HEK293 (cell line): ENCODE measurements at regions not wholly inside any gene's neighbourhood (a gene's known extent, or its start where the extent isn't known, plus 50 kb on each side); places are given as distances from the start of the nearest gene placed in this dataset.
A peak's percentile ranks its signal among the peaks of the same experiment; 100 is the strongest.

Source experiments
- CTCF ChIA-PET: fragments of 350-600 bp; formaldehyde crosslinking; extraction: SDS; loops from one replicate; lab custom pipeline; 2021; ENCODE audit warnings: antibody characterized with exemption; lab: Yijun Ruan, JAX
- POLR2A ChIA-PET: fragments of 300-600 bp; formaldehyde crosslinking; extraction: SDS; loops from one replicate; lab custom pipeline; 2020; ENCODE audit warnings: antibody characterized with exemption, inconsistent platforms; lab: Yijun Ruan, JAX
- H3K27ac ChIP-seq: fragments of 200-500 bp; sonication (Bioruptor generic); 2 replicates; pipeline ENCODE4 v1.5.1; 2014; ENCODE audit warnings: low read depth, low read length, control low read depth, inconsistent platforms; ENCODE audit errors: extremely low read depth
- H3K36me3 ChIP-seq, 2 experiments: fragments of 200-500 bp in 1 of 2; sonication (Bioruptor generic) in 1 of 2; 1 replicate in 1 of 2; 2 replicates in 1 of 2; pipeline ENCODE4 v1.5.1; 2014 to 2017; ENCODE audit warnings: inconsistent platforms in 2 of 2, low read length in 2 of 2; ENCODE audit not compliant: control insufficient read depth in 2 of 2, insufficient read depth in 1 of 2
- H3K4me1 ChIP-seq: fragments of 200-500 bp; sonication (Bioruptor generic); 2 replicates; pipeline ENCODE4 v1.5.1; 2014; ENCODE audit warnings: mild to moderate bottlenecking, low read length, inconsistent platforms; ENCODE audit not compliant: control insufficient read depth, insufficient read depth
- H3K4me3 ChIP-seq: 2 replicates; pipeline ENCODE4 v1.5.1; 2011; ENCODE audit warnings: low read depth, mild to moderate bottlenecking, control low read depth, low read length, moderate library complexity
- H3K9me3 ChIP-seq: fragments of 200-500 bp; sonication (Bioruptor generic); 2 replicates; pipeline ENCODE4 v1.5.1; 2014; ENCODE audit warnings: low read depth, low read length, inconsistent platforms; ENCODE audit not compliant: control insufficient read depth, insufficient read depth
- BCL11B ChIP-seq: fragments of 450-650 bp; formaldehyde crosslinking; IDR thresholded peaks from 2 replicates; pipeline ENCODE4 v1.5.1; 2016; ENCODE audit warnings: low read depth, missing biosample characterization, missing genetic modification characterization
- FEZF1 ChIP-seq: fragments of 450-650 bp; formaldehyde crosslinking; IDR thresholded peaks from 2 replicates; pipeline ENCODE4 v1.5.1; 2016; ENCODE audit warnings: missing biosample characterization, missing genetic modification characterization
- KLF8 ChIP-seq: fragments of 450-650 bp; formaldehyde crosslinking; IDR thresholded peaks from 2 replicates; pipeline ENCODE4 v1.5.1; 2016; ENCODE audit warnings: missing biosample characterization, missing genetic modification characterization
- OSR2 ChIP-seq: fragments of 450-650 bp; formaldehyde crosslinking; IDR thresholded peaks from 2 replicates; pipeline ENCODE4 v1.5.1; 2016; ENCODE audit warnings: missing biosample characterization, missing genetic modification characterization
- PATZ1 ChIP-seq: fragments of 450-650 bp; formaldehyde crosslinking; IDR thresholded peaks from 2 replicates; pipeline ENCODE4 v1.5.1; 2016; ENCODE audit warnings: missing biosample characterization, missing genetic modification characterization
- REST ChIP-seq: fragments of 450-650 bp; formaldehyde crosslinking; IDR thresholded peaks from 2 replicates; pipeline ENCODE4 v1.5.1; 2016; ENCODE audit warnings: missing biosample characterization, missing genetic modification characterization
- TCF7L2 ChIP-seq: IDR thresholded peaks from 2 replicates; pipeline ENCODE4 v1.6.1; 2011; ENCODE audit warnings: low read depth, mild to moderate bottlenecking, inconsistent platforms, low read length, moderate library complexity, borderline replicate concordance
- TRIM28 ChIP-seq: IDR thresholded peaks from 2 replicates; pipeline ENCODE4 v1.6.1; 2011; ENCODE audit warnings: low read length, control low read depth, borderline replicate concordance
- ZNF132 ChIP-seq: fragments of 450-650 bp; formaldehyde crosslinking; IDR thresholded peaks from 2 replicates; pipeline ENCODE4 v1.5.1; 2017; ENCODE audit warnings: missing biosample characterization, missing genetic modification characterization, borderline replicate concordance
- ZNF148 ChIP-seq: fragments of 450-650 bp; formaldehyde crosslinking; IDR thresholded peaks from 2 replicates; pipeline ENCODE4 v1.5.0; 2017; ENCODE audit warnings: missing biosample characterization, missing genetic modification characterization, borderline replicate concordance
- ZNF155 ChIP-seq: fragments of 450-650 bp; formaldehyde crosslinking; IDR thresholded peaks from 2 replicates; pipeline ENCODE4 v1.5.1; 2016; ENCODE audit warnings: missing biosample characterization, missing genetic modification characterization
- ZNF18 ChIP-seq: fragments of 450-650 bp; formaldehyde crosslinking; IDR thresholded peaks from 2 replicates; pipeline ENCODE4 v1.5.1; 2016; ENCODE audit warnings: missing biosample characterization, missing genetic modification characterization
- ZNF214 ChIP-seq: fragments of 450-650 bp; formaldehyde crosslinking; IDR thresholded peaks from 2 replicates; pipeline ENCODE4 v1.5.1; 2017; ENCODE audit warnings: missing biosample characterization, mild to moderate bottlenecking, missing genetic modification characterization, borderline replicate concordance
- ZNF26 ChIP-seq: fragments of 450-650 bp; formaldehyde crosslinking; IDR thresholded peaks from 2 replicates; pipeline ENCODE4 v1.5.1; 2016; ENCODE audit warnings: missing biosample characterization, missing genetic modification characterization
- ZNF416 ChIP-seq: fragments of 450-650 bp; formaldehyde crosslinking; IDR thresholded peaks from 2 replicates; pipeline ENCODE4 v1.5.1; 2016; ENCODE audit warnings: missing biosample characterization, missing genetic modification characterization
- ZNF449 ChIP-seq: fragments of 450-650 bp; formaldehyde crosslinking; IDR thresholded peaks from 2 replicates; pipeline ENCODE4 v1.5.1; 2017; ENCODE audit warnings: missing biosample characterization, mild to moderate bottlenecking, missing genetic modification characterization, moderate library complexity
- ZNF514 ChIP-seq: fragments of 450-650 bp; formaldehyde crosslinking; IDR thresholded peaks from 2 replicates; pipeline ENCODE4 v1.5.1; 2016; ENCODE audit warnings: missing biosample characterization, missing genetic modification characterization
- ZNF600 ChIP-seq: fragments of 450-650 bp; formaldehyde crosslinking; IDR thresholded peaks from 2 replicates; pipeline ENCODE4 v1.5.1; 2016; ENCODE audit warnings: missing biosample characterization, missing genetic modification characterization
- ZNF664 ChIP-seq: fragments of 450-650 bp; formaldehyde crosslinking; IDR thresholded peaks from 2 replicates; pipeline ENCODE4 v1.5.1; 2016; ENCODE audit warnings: missing biosample characterization, missing genetic modification characterization
- ZNF768 ChIP-seq: fragments of 450-650 bp; formaldehyde crosslinking; IDR thresholded peaks from 2 replicates; pipeline ENCODE4 v1.5.1; 2018; ENCODE audit warnings: missing biosample characterization, mild to moderate bottlenecking, missing genetic modification characterization
- ZNF792 ChIP-seq: fragments of 450-650 bp; formaldehyde crosslinking; IDR thresholded peaks from 2 replicates; pipeline ENCODE4 v1.5.1; 2016; ENCODE audit warnings: missing biosample characterization, missing genetic modification characterization

GRCh38 chr6:87971605-87972262 lies 75.9 kb upstream of the SPACA1 start:
- Histone ChIP-seq H3K36me3 (no peaks in the 10 kb centered on the region), H3K9me3 (no peaks in the 10 kb centered on the region), H3K4me1 (peaks cover 4% of the 10 kb centered on the region; the same call in 1 of the 2 replicates), H3K27ac (no peak overlapping the region), H3K4me3 (no peak overlapping the region)
- no peak for TF ChIP-seq BCL11B (tag by site-specific recombination)
- peak; percentile 46; the same call in 1 of the 2 replicates for TF ChIP-seq ZNF600 (tag by site-specific recombination)
- TF ChIP-seq ZNF768 (tag by site-specific recombination) = no peak
- peak; percentile 72 for TF ChIP-seq OSR2 (tag by site-specific recombination)
- 0 out of 2 replicates have a peak, but pooled peaks have one; percentile 64 for TF ChIP-seq TCF7L2
- TF ChIP-seq ZNF148 = no peak
- no peak for TF ChIP-seq KLF8 (tag by site-specific recombination)
- TF ChIP-seq ZNF792 (tag by site-specific recombination) = no peak
- TF ChIP-seq ZNF214 = no peak
- no peak for TF ChIP-seq ZNF132 (tag by site-specific recombination)
- no peak for TF ChIP-seq ZNF664
- peak; percentile 87 for TF ChIP-seq FEZF1
- TF ChIP-seq ZNF416 (tag by site-specific recombination) = no peak
- TF ChIP-seq ZNF26 (tag by site-specific recombination) = no peak
- TF ChIP-seq ZNF155 = no peak
- TF ChIP-seq TRIM28 = peak; percentile 97
- TF ChIP-seq PATZ1 = no peak
- TF ChIP-seq REST (tag by site-specific recombination) = no peak
- TF ChIP-seq ZNF18 (tag by site-specific recombination) = no peak
- no peak for TF ChIP-seq ZNF449 (tag by site-specific recombination)
- TF ChIP-seq ZNF514 (tag by site-specific recombination) = no peak
- CTCF ChIA-PET = interaction anchor here (0.6 to 1.0 kb wide), 4 partner anchors 25 to 892 kb away, joined by 3 read pairs; no protein-coding TSS in a partner anchor
- POLR2A ChIA-PET = no interaction called here
